Transverse colon (tissue), 3 donors: ENCODE measurements at regions not wholly inside any gene's neighbourhood (a gene's known extent, or its start where the extent isn't known, plus 50 kb on each side); places are given as distances from the start of the nearest gene placed in this dataset.

ENCODE experiments used
- POLR2A ChIP-seq: fragments of 450-650 bp; IDR thresholded peaks from one replicate; pipeline ENCODE4 v1.6.1; 2016; ENCODE audit warnings: antibody characterized with exemption, mild to moderate bottlenecking, moderate library complexity
- TF ChIP-seq, protein P1 (sequence below), 5 experiments: fragments of 200-600 bp in 3 of 5; fragments of 450-650 bp in 2 of 5; sonication (generic) in 3 of 5; IDR thresholded peaks; 1 replicate in 2 of 5; 2 replicates in 3 of 5; pipeline ENCODE4 v1.5.1; 2016 to 2017; ENCODE audit warnings: antibody characterized with exemption in 5 of 5, inconsistent platforms in 3 of 5, mild to moderate bottlenecking in 2 of 5, moderate library complexity in 1 of 5

DNA sequence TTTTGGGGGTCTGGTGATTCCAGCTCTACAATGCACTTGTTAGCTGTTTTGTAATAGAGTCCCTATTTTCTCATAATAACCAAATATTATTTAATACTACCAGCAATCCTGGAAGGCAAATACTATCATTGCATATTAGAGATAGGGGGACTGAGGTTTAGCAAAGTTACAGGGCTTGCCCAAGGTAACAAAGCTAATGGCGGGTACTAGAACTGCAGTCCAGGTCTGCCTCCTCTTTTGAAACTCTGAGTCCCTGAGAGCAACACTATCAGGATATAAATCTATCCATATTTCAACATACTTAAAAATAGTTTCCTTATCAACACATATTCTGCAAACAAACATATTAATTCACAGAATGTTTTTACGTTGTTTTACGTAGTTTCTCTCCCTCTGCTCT, 235.5 kb upstream of the ACVR2A start:
- TF ChIP-seq, protein P1, sequence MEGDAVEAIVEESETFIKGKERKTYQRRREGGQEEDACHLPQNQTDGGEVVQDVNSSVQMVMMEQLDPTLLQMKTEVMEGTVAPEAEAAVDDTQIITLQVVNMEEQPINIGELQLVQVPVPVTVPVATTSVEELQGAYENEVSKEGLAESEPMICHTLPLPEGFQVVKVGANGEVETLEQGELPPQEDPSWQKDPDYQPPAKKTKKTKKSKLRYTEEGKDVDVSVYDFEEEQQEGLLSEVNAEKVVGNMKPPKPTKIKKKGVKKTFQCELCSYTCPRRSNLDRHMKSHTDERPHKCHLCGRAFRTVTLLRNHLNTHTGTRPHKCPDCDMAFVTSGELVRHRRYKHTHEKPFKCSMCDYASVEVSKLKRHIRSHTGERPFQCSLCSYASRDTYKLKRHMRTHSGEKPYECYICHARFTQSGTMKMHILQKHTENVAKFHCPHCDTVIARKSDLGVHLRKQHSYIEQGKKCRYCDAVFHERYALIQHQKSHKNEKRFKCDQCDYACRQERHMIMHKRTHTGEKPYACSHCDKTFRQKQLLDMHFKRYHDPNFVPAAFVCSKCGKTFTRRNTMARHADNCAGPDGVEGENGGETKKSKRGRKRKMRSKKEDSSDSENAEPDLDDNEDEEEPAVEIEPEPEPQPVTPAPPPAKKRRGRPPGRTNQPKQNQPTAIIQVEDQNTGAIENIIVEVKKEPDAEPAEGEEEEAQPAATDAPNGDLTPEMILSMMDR (IDR thresholded peaks at IDR 0.05) = no peak
- no peak for TF ChIP-seq POLR2A
